IMR-90 (cell line): ENCODE measurements at regions not wholly inside any gene's neighbourhood (a gene's known extent, or its start where the extent isn't known, plus 50 kb on each side); places are given as distances from the start of the nearest gene placed in this dataset.

Experiments used
- ATAC-seq: fragments of 200-7000 bp; cut with Tn5 transposase; 2 replicates; pipeline ENCODE4 v1.9.1; 2020; ENCODE audit warnings: low read depth, mild to moderate bottlenecking, moderate library complexity
- BruUV-seq: library from RNA; stranded (reverse); fragments of 400-500 nt; replicated peaks from 2 replicates; lab custom pipeline; 2021; lab: Mats Ljungman, UMichigan
- CTCF ChIA-PET: fragments of 300-600 bp; formaldehyde crosslinking; extraction: SDS; loops from one replicate; lab custom pipeline; 2021; ENCODE audit warnings: antibody characterized with exemption; lab: Yijun Ruan, JAX
- POLR2A ChIA-PET: fragments of 300-600 bp; sonication (Branson Sonifier 250); formaldehyde crosslinking; loops from one replicate; lab custom pipeline; 2022; ENCODE audit warnings: antibody characterized with exemption; ENCODE audit not compliant: unreplicated experiment; lab: Charles Lee
- DNase-seq: peaks from one replicate; pipeline ENCODE4 v3.0.0; 2013
- H2AFZ ChIP-seq: replicated peaks from 2 replicates; pipeline ENCODE3; 2013; ENCODE audit warnings: low read length, mild to moderate bottlenecking; ENCODE audit not compliant: poor library complexity
- H2AK5ac ChIP-seq: 2 replicates; pipeline ENCODE4 v1.6.1; 2013; ENCODE audit warnings: low read depth, low read length, inconsistent platforms
- H2AK9ac ChIP-seq: replicated peaks from 2 replicates; pipeline ENCODE3; 2013; ENCODE audit warnings: mild to moderate bottlenecking, low read depth, low read length, moderate library complexity; ENCODE audit not compliant: poor library complexity
- H2BK120ac ChIP-seq: 2 replicates; pipeline ENCODE4 v1.6.1; 2013; ENCODE audit warnings: low read depth, low read length, inconsistent platforms
- H2BK15ac ChIP-seq: 3 replicates; pipeline ENCODE4 v1.6.1; 2013; ENCODE audit warnings: low read depth, low read length, inconsistent platforms
- H2BK20ac ChIP-seq: 2 replicates; pipeline ENCODE4 v1.6.1; 2013; ENCODE audit warnings: low read depth, mild to moderate bottlenecking, inconsistent platforms, low read length, moderate library complexity
- H2BK5ac ChIP-seq: 2 replicates; pipeline ENCODE4 v1.6.1; 2013; ENCODE audit warnings: mild to moderate bottlenecking, low read depth, low read length, inconsistent platforms; ENCODE audit not compliant: poor library complexity, severe bottlenecking
- H3K14ac ChIP-seq: replicated peaks from 2 replicates; pipeline ENCODE4 v1.6.1; 2013; ENCODE audit warnings: low read depth, low read length, inconsistent platforms
- H3K18ac ChIP-seq: 2 replicates; pipeline ENCODE4 v1.6.1; 2013; ENCODE audit warnings: low read depth, low read length, control low read depth
- H3K23ac ChIP-seq: 2 replicates; pipeline ENCODE4 v1.6.1; 2013; ENCODE audit warnings: low read depth, low read length, inconsistent platforms
- H3K27ac ChIP-seq: 2 replicates; pipeline ENCODE4 v1.5.1; 2013; ENCODE audit warnings: mild to moderate bottlenecking, control low read depth, low read length; ENCODE audit not compliant: insufficient read depth
- H3K27me3 ChIP-seq: 2 replicates; pipeline ENCODE4 v1.6.1; 2013; ENCODE audit warnings: low read length; ENCODE audit not compliant: control insufficient read depth, insufficient read depth
- H3K36me3 ChIP-seq: 2 replicates; pipeline ENCODE4 v1.6.1; 2013; ENCODE audit warnings: low read length, mixed read lengths; ENCODE audit not compliant: control insufficient read depth, insufficient read depth
- H3K4ac ChIP-seq: 2 replicates; pipeline ENCODE4 v1.6.1; 2013; ENCODE audit warnings: low read depth, low read length, inconsistent platforms
- H3K4me1 ChIP-seq: 2 replicates; pipeline ENCODE4 v1.6.1; 2013; ENCODE audit warnings: low read length, mixed read lengths; ENCODE audit not compliant: control insufficient read depth, insufficient read depth
- H3K4me2 ChIP-seq: 2 replicates; pipeline ENCODE4 v1.6.1; 2013; ENCODE audit warnings: low read depth, mild to moderate bottlenecking, control low read depth, low read length, moderate library complexity
- H3K4me3 ChIP-seq: 2 replicates; pipeline ENCODE4 v1.5.1; 2013; ENCODE audit warnings: low read depth, mild to moderate bottlenecking, control low read depth, low read length, moderate library complexity; ENCODE audit not compliant: insufficient read depth
- H3K56ac ChIP-seq: 2 replicates; pipeline ENCODE4 v1.6.1; 2013; ENCODE audit warnings: low read length, inconsistent platforms; ENCODE audit not compliant: insufficient read depth; ENCODE audit errors: extremely low read depth
- H3K79me1 ChIP-seq, 2 experiments: 2 replicates each; pipeline ENCODE4 v1.6.1; 2013; ENCODE audit warnings: low read length in 2 of 2, inconsistent platforms in 1 of 2, low read depth in 1 of 2
- H3K9ac ChIP-seq: 2 replicates; pipeline ENCODE4 v1.6.1; 2013; ENCODE audit warnings: low read depth, low read length, control low read depth
- H3K9me1 ChIP-seq: 2 replicates; pipeline ENCODE4 v1.6.1; 2013; ENCODE audit warnings: low read length, inconsistent platforms; ENCODE audit not compliant: insufficient read depth
- H3K9me3 ChIP-seq: 2 replicates; pipeline ENCODE4 v1.6.1; 2013; ENCODE audit warnings: low read length; ENCODE audit not compliant: control insufficient read depth, insufficient read depth
- H4K20me1 ChIP-seq: 2 replicates; pipeline ENCODE4 v1.6.1; 2013; ENCODE audit warnings: low read length, inconsistent platforms; ENCODE audit not compliant: insufficient read depth
- H4K5ac ChIP-seq: 2 replicates; pipeline ENCODE4 v1.6.1; 2013; ENCODE audit warnings: mild to moderate bottlenecking, low read depth, low read length, control low read depth
- H4K8ac ChIP-seq, 2 experiments: 2 replicates each; pipeline ENCODE4 v1.6.1; 2013; ENCODE audit warnings: low read depth in 2 of 2, low read length in 2 of 2, control low read depth in 1 of 2, inconsistent platforms in 1 of 2
- H4K91ac ChIP-seq: 2 replicates; pipeline ENCODE4 v1.6.1; 2013; ENCODE audit warnings: low read depth, low read length, inconsistent platforms; ENCODE audit not compliant: insufficient read depth
- BHLHE40 ChIP-seq: fragments of 150-350 bp; IDR thresholded peaks from 2 replicates; pipeline ENCODE4 v1.6.1; 2016; ENCODE audit warnings: mild to moderate bottlenecking, low read depth, low read length
- CEBPB ChIP-seq: IDR thresholded peaks from 2 replicates; pipeline ENCODE4 v1.6.1; 2012; ENCODE audit warnings: low read depth, low read length, improper control_type of control experiment
- CHD1 ChIP-seq: IDR thresholded peaks from 2 replicates; pipeline ENCODE4 v1.6.1; 2012; ENCODE audit warnings: low read depth, low read length, improper control_type of control experiment
- CTCF ChIP-seq: conservative IDR thresholded peaks from 2 replicates; pipeline ENCODE4 v1.5.1; 2012; ENCODE audit warnings: mild to moderate bottlenecking, low read depth, low read length, improper control_type of control experiment
- ELK1 ChIP-seq: fragments of 150-350 bp; IDR thresholded peaks from 2 replicates; pipeline ENCODE4 v1.6.1; 2016; ENCODE audit warnings: low read depth, mild to moderate bottlenecking, low read length, moderate library complexity, borderline replicate concordance
- FOS ChIP-seq: fragments of 150-350 bp; IDR thresholded peaks from 2 replicates; pipeline ENCODE4 v1.6.1; 2016; ENCODE audit warnings: low read depth, low read length
- MAZ ChIP-seq: IDR thresholded peaks from 2 replicates; pipeline ENCODE4 v1.6.1; 2012; ENCODE audit warnings: low read depth, mild to moderate bottlenecking, low read length, improper control_type of control experiment, moderate library complexity, borderline replicate concordance
- MXI1 ChIP-seq: IDR thresholded peaks from 2 replicates; pipeline ENCODE4 v1.6.1; 2012; ENCODE audit warnings: low read depth, mild to moderate bottlenecking, low read length, moderate library complexity, borderline replicate concordance
- NFE2L2 ChIP-seq: fragments of 150-350 bp; IDR thresholded peaks from 2 replicates; pipeline ENCODE4 v1.6.1; 2016; ENCODE audit warnings: low read depth, mild to moderate bottlenecking, low read length
- RCOR1 ChIP-seq: IDR thresholded peaks from 2 replicates; pipeline ENCODE4 v1.6.1; 2012; ENCODE audit warnings: mild to moderate bottlenecking, low read length, improper control_type of control experiment; ENCODE audit not compliant: insufficient replicate concordance
- RFX5 ChIP-seq: IDR thresholded peaks from 2 replicates; pipeline ENCODE4 v1.8.0; 2012; ENCODE audit warnings: low read depth, mild to moderate bottlenecking, low read length, moderate library complexity
- SMC3 ChIP-seq: fragments of 150-350 bp; IDR thresholded peaks from 2 replicates; pipeline ENCODE4 v1.6.1; 2016; ENCODE audit warnings: low read depth, mild to moderate bottlenecking, antibody characterized with exemption, low read length, moderate library complexity
- USF2 ChIP-seq: fragments of 150-350 bp; IDR thresholded peaks from 2 replicates; pipeline ENCODE4 v1.6.1; 2017; ENCODE audit warnings: mild to moderate bottlenecking, antibody characterized with exemption, low read length, low read depth
- WGBS, 2 experiments: methylation state at CpG; one replicate each; pipeline versions ENCODE4 v1.1.5 to v1.1.7; 2013; ENCODE audit warnings: missing lambda C conversion rate in 2 of 2; ENCODE audit not compliant: insufficient read length in 1 of 2; ENCODE audit errors: extremely low coverage in 2 of 2; 5-methylcytosine and 5-hydroxymethylcytosine counted together
- dilution Hi-C: fragments of 300-500 bp; cut with HindIII; formaldehyde crosslinking; loops from one replicate; pipeline ENCODE4 v1.14.3; 2018; ENCODE audit warnings: low sequenced_read_pairs; ENCODE audit not compliant: unreplicated experiment
- in situ Hi-C: fragments of 300-500 bp; cut with MboI; formaldehyde crosslinking; loops from 3 replicates; pipeline ENCODE4 v1.14.3; 2019; ENCODE audit warnings: low sequenced_read_pairs, inconsistent platforms, mixed read lengths
- intact Hi-C: fragments of 100-400 bp; cut with micrococcal nuclease; formaldehyde crosslinking; loops from 2 replicates; pipeline ENCODE4 v1.10.0; 2022

- H3K36me3 ChIP-seq = no peaks in the 10 kb centered on the region
- H4K91ac ChIP-seq = no peak overlapping the region
- no peak overlapping the region for H2AK5ac ChIP-seq
- H3K4ac ChIP-seq = no peak overlapping the region
- POLR2A ChIA-PET = no interaction called here
- H4K20me1 ChIP-seq = no peaks in the 10 kb centered on the region
- H3K18ac ChIP-seq = no peak overlapping the region
- no peak overlapping the region for H2BK5ac ChIP-seq
- no peak overlapping the region for H3K4me2 ChIP-seq
- no peaks in the 10 kb centered on the region for H3K79me1 ChIP-seq
- H2BK15ac ChIP-seq = no peak overlapping the region
- in situ Hi-C loops (no loop called here), dilution Hi-C loops (no loop called here), intact Hi-C loops (no loop called here)
- H2AK9ac ChIP-seq = no peak overlapping the region
- TF ChIP-seq RFX5 (no peak), CHD1 (no peak), FOS (no peak), BHLHE40 (no peak), USF2 (no peak), CEBPB (no peak), MAZ (no peak), RCOR1 (no peak), MXI1 (no peak), CTCF (no peak), NFE2L2 (no peak), ELK1 (no peak), SMC3 (no peak)
- H3K23ac ChIP-seq = no peak overlapping the region
- H3K9ac ChIP-seq = no peak overlapping the region
- no peaks in the 10 kb centered on the region for H3K4me1 ChIP-seq
- no peaks in the 10 kb centered on the region for H3K27me3 ChIP-seq
- no peak for DNase-seq
- no peak for ATAC-seq
- no peaks in the 10 kb centered on the region for H3K9me1 ChIP-seq
- no peak overlapping the region for H2AFZ ChIP-seq
- H3K56ac ChIP-seq = no peak overlapping the region
- no peak overlapping the region for H2BK20ac ChIP-seq
- no peaks in the 10 kb centered on the region for H3K9me3 ChIP-seq
- no peak overlapping the region for H3K4me3 ChIP-seq
- no TSS peak for BruUV-seq
- WGBS, 2 experiments = no CpG with 5 or more reads among the region's 2 CpGs
- CTCF ChIA-PET = no interaction called here
- no peak overlapping the region for H4K5ac ChIP-seq
- no peak overlapping the region for H4K8ac ChIP-seq
- no peak overlapping the region for H2BK120ac ChIP-seq
- no peak overlapping the region for H3K27ac ChIP-seq
- H3K14ac ChIP-seq = no peak overlapping the region
Measured at GRCh38 chr6:114446342-114446741, 103.5 kb upstream of the HS3ST5 start.
